ENCODE measurements at regions not wholly inside any gene's neighbourhood (a gene's known extent, or its start where the extent isn't known, plus 50 kb on each side); places are given as distances from the start of the nearest gene placed in this dataset.

DNA sequence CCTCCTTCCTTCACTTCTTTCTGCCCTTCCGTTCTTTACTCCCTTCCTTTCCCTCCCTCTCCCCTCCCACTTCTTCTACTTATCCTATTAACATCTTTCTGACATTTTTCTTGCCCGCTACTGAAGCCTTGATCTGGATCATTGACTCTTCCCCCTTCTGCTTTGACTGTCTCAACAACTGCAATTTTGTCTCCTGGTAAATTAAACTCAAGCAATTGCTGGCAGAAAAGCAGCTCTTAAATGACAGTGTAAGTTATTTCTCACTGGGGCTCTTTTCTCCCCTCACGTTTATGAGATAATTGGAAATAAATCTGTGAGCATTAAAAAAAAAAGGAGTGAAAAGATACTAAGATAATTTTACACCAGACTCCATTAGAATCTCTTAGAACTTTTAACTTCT, 120.0 kb downstream of the SLC17A6 start:
- Mint-ChIP-seq H3K27me3 (no peaks in the 10 kb centered on the region), H3K9me3 (no peaks in the 10 kb centered on the region), H3K36me3 (ENCODE audit: low read depth) (no peaks in the 10 kb centered on the region), H3K4me1 (no peaks in the 10 kb centered on the region), H3K4me3 (no peak overlapping the region), H3K27ac (no peak overlapping the region)
- intact Hi-C loops (cut with micrococcal nuclease) = no loop called here
- TF ChIP-seq, protein P1, sequence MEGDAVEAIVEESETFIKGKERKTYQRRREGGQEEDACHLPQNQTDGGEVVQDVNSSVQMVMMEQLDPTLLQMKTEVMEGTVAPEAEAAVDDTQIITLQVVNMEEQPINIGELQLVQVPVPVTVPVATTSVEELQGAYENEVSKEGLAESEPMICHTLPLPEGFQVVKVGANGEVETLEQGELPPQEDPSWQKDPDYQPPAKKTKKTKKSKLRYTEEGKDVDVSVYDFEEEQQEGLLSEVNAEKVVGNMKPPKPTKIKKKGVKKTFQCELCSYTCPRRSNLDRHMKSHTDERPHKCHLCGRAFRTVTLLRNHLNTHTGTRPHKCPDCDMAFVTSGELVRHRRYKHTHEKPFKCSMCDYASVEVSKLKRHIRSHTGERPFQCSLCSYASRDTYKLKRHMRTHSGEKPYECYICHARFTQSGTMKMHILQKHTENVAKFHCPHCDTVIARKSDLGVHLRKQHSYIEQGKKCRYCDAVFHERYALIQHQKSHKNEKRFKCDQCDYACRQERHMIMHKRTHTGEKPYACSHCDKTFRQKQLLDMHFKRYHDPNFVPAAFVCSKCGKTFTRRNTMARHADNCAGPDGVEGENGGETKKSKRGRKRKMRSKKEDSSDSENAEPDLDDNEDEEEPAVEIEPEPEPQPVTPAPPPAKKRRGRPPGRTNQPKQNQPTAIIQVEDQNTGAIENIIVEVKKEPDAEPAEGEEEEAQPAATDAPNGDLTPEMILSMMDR (IDR thresholded peaks at IDR 0.05) = no peak
- DNase-seq (no peak), ATAC-seq (ENCODE audit: low read depth) (no peak)
- CTCF ChIA-PET = interaction anchor here (1.0 kb wide), 1 partner anchor 330 kb away, joined by 3 read pairs; no protein-coding TSS in a partner anchor
- POLR2A ChIA-PET = no interaction called here

DNA sequence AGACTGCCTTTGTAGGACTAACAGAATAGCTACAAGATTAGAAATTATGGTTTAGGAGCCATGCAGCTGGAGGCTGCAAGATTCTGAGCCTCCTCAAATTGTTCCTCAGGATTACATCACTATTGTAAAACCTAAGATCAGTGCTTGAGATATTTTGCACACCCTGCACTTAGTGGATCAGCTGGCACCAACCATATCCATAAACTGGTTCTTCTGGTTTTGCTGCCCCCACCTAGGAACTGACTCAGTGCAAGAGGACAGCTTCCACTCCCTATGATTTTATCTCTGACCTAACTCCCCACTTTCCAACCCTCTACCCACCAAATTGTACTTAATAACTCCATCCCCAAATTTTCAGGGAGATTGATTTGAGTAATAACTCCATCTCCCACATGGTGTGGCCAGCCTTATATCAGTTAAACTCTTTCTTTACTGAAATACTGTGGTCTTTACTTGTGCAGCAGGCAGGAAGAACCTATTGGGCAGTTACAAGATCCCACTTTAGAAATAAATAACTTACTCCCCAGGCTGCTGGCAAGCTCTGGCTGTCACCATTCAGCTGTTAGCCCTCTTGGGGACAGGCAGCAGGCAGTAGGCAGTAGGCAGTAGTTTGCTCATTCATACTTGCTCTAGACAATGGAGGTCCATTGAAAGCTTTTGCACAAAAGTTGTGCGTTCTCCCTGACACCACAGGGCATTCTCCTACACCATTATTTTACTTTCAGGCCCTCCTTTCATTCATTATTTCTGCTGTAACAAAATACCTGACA, 119.0 kb downstream of the SLC17A6 start:
- H3K27me3 Mint-ChIP-seq = no peaks in the 10 kb centered on the region

DNA sequence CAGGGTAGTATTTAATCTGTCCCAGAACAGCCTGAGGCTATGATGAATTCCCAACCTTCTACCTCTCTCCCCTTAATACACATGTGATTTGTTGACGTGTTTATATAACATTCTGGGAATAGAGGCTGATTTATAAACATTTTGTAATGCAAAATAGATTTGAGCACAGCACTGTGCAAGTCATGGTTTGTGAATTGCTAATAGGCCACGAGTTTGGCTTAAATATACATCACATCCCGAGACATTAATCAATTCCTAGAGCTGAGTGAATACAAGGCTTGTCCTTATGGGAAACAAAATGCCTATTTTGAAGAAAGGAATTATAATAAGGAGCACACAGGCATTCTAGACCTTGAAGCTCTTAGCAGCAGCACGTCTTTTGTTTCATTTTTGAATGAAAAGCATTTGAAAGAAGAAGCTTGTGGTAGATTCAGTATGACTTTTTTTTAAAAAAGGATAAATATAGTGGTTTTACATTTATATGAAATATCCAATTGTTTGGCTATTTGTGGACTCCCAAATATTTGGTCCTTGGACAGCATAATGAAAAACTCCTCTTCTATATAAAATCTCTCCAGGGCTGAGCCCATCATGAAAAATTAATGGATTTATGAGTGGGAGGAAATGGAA, 116.4 kb downstream of the SLC17A6 start:
- TF ChIP-seq, protein P1 (IDR thresholded peaks at IDR 0.05) = no peak
- POLR2A ChIA-PET = no interaction called here
- H3K27ac Mint-ChIP-seq = no peak overlapping the region
- no peaks in the 10 kb centered on the region for H3K27me3 Mint-ChIP-seq
- H3K4me3 Mint-ChIP-seq = no peak overlapping the region
- no peaks in the 10 kb centered on the region for H3K9me3 Mint-ChIP-seq
- CTCF ChIA-PET = no interaction called here
- no peaks in the 10 kb centered on the region for H3K36me3 Mint-ChIP-seq (ENCODE audit: low read depth)
- DNase-seq (no peak), ATAC-seq (ENCODE audit: low read depth) (no peak)
- H3K4me1 Mint-ChIP-seq = no peaks in the 10 kb centered on the region
- intact Hi-C loops (cut with micrococcal nuclease) = no loop called here

More for the DNA sequence above, 119.0 kb downstream of the SLC17A6 start:
- Mint-ChIP-seq H3K4me3 (no peak overlapping the region), H3K4me1 (no peaks in the 10 kb centered on the region), H3K9me3 (no peaks in the 10 kb centered on the region), H3K36me3 (ENCODE audit: low read depth) (no peaks in the 10 kb centered on the region), H3K27ac (no peak overlapping the region)
- intact Hi-C loops (cut with micrococcal nuclease) = no loop called here
- POLR2A ChIA-PET = no interaction called here
- CTCF ChIA-PET = interaction anchor here (1.0 kb wide), 1 partner anchor 330 kb away, joined by 3 read pairs; no protein-coding TSS in a partner anchor
- TF ChIP-seq, protein P1 (IDR thresholded peaks at IDR 0.05) = no peak
- ATAC-seq (ENCODE audit: low read depth) = no peak
- DNase-seq = no peak

DNA sequence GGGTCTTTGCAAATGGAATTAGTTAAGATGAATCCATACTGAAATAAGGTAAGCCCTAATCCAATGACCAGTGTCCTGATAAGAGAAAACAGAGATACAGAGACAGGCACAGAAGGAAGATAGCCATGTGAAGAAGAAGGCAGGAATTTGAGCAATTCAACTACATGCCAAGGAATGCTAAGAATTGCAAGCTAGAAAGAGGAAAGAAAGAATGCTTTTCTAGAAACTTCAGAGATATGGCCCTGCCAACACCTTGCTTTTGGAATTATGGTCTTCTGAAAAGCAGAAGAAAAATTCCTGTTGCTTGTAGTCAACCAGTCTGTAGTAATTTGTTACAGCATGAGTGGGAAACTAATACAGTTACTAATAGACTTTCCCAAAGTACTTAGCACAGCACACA, 111.3 kb downstream of the SLC17A6 start:
- Mint-ChIP-seq H3K4me1 (no peaks in the 10 kb centered on the region), H3K27me3 (no peaks in the 10 kb centered on the region), H3K4me3 (no peak overlapping the region), H3K9me3 (no peaks in the 10 kb centered on the region), H3K36me3 (ENCODE audit: low read depth) (no peaks in the 10 kb centered on the region), H3K27ac (no peak overlapping the region)
- TF ChIP-seq, protein P1 (IDR thresholded peaks at IDR 0.05) = no peak
- ATAC-seq (ENCODE audit: low read depth) = no peak
- DNase-seq = no peak
- CTCF ChIA-PET = no interaction called here
- intact Hi-C loops (cut with micrococcal nuclease) = no loop called here
- POLR2A ChIA-PET = no interaction called here

DNA sequence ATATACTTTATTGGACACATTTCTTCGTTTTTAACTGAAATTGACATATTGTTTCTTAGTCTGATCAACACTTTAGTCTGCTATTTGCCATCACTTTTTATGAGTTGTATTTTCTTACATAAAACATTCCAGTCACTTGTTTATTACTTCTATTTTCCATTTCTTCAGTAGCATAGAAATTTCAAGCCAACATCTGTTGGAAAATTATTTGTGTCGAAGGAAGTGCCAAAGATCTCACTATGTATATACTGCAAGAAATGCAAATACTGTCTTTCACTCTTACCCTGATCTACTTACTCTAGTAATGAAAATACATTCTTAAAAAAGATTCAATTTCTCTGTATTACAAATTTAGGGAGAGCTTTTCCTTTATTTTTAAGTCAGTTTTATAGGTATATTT, 105.9 kb downstream of the SLC17A6 start:
- POLR2A ChIA-PET = no interaction called here
- TF ChIP-seq, protein P1 (IDR thresholded peaks at IDR 0.05) = no peak
- Mint-ChIP-seq H3K36me3 (ENCODE audit: low read depth) (no peaks in the 10 kb centered on the region), H3K4me3 (no peak overlapping the region), H3K4me1 (no peaks in the 10 kb centered on the region), H3K27me3 (no peaks in the 10 kb centered on the region), H3K27ac (no peak overlapping the region), H3K9me3 (no peaks in the 10 kb centered on the region)
- intact Hi-C loops (cut with micrococcal nuclease) = no loop called here
- DNase-seq = no peak
- CTCF ChIA-PET = no interaction called here
- ATAC-seq (ENCODE audit: low read depth) = no peak

Data from activated B cell treated with CpG ODN at 0.5 μM for 24 hours (primary cell).